ENCODE measurements at regions not wholly inside any gene's neighbourhood (a gene's known extent, or its start where the extent isn't known, plus 50 kb on each side); places are given as distances from the start of the nearest gene placed in this dataset.

GRCh38 chr1:5798904-5799303 is 193.3 kb downstream of the NPHP4 start:
- ATAC-seq (ENCODE audit: insufficient read depth, low read depth) (no peak), DNase-seq (no peak)
- H3K27me3 ChIP-seq (ENCODE audit: insufficient read depth, low read length, poor library complexity): peaks cover 3% of the 10 kb centered on the region
- no peaks in the 10 kb centered on the region for H3K36me3 ChIP-seq (ENCODE audit: insufficient read depth, low read length)
- no peak overlapping the region for H3K9ac ChIP-seq (ENCODE audit: low read depth, low read length)
- H2AFZ ChIP-seq (ENCODE audit: low read depth, low read length): no peak overlapping the region
- TF ChIP-seq, protein P1, sequence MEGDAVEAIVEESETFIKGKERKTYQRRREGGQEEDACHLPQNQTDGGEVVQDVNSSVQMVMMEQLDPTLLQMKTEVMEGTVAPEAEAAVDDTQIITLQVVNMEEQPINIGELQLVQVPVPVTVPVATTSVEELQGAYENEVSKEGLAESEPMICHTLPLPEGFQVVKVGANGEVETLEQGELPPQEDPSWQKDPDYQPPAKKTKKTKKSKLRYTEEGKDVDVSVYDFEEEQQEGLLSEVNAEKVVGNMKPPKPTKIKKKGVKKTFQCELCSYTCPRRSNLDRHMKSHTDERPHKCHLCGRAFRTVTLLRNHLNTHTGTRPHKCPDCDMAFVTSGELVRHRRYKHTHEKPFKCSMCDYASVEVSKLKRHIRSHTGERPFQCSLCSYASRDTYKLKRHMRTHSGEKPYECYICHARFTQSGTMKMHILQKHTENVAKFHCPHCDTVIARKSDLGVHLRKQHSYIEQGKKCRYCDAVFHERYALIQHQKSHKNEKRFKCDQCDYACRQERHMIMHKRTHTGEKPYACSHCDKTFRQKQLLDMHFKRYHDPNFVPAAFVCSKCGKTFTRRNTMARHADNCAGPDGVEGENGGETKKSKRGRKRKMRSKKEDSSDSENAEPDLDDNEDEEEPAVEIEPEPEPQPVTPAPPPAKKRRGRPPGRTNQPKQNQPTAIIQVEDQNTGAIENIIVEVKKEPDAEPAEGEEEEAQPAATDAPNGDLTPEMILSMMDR (IDR thresholded peaks at IDR 0.05; ENCODE audit: borderline replicate concordance, extremely low read depth, low read length, poor library complexity, severe bottlenecking): no peak
- TF ChIP-seq EZH2 (IDR thresholded peaks at IDR 0.05; ENCODE audit: borderline replicate concordance, low read depth, low read length, severe bottlenecking): no peak
- H3K79me2 ChIP-seq (ENCODE audit: insufficient read depth, low read length): no peaks in the 10 kb centered on the region
- no peak overlapping the region for H3K27ac ChIP-seq (ENCODE audit: low read length)
- H4K20me1 ChIP-seq (ENCODE audit: insufficient read depth, low read length): no peaks in the 10 kb centered on the region
- no peaks in the 10 kb centered on the region for H3K9me3 ChIP-seq (ENCODE audit: insufficient read depth, low read length, severe bottlenecking)
- H3K4me2 ChIP-seq (ENCODE audit: insufficient read depth, low read length): no peak overlapping the region
- no peak overlapping the region for H3K4me3 ChIP-seq (ENCODE audit: low read depth in 1 of 2, low read length in 2 of 2)
- no peaks in the 10 kb centered on the region for H3K4me1 ChIP-seq (ENCODE audit: insufficient read depth, low read length)

DNA sequence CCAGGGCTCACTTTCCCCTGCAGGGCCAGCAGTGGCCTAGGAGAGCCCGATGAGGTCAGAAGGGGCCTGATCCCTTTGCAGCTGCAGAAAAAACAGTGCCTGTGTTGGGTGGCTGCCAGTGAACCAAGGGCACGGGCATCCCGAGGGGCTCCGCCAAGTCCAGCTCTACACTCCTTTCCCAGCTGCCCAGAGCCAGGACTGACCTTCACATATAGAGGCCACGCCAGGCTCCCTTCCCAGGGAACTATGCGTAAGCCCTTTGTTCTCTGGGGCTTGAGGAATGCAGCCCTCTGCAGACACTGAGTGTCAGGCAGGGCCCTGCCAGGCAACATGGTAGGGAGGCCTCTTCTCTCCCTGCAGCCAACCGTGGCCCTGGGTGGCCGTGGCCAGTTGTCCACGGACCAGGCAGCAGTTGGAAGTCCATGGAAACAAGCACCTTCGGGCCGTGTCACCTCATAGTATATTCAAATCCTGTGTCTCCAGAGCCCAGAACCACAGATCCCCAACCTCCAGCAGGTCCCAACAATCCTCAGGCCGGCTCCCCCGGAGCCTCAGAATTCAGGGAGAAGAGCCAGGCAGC is 194.0 kb downstream of the NPHP4 start:
- no peaks in the 10 kb centered on the region for H3K9me3 ChIP-seq (ENCODE audit: insufficient read depth, low read length, severe bottlenecking)

DNA sequence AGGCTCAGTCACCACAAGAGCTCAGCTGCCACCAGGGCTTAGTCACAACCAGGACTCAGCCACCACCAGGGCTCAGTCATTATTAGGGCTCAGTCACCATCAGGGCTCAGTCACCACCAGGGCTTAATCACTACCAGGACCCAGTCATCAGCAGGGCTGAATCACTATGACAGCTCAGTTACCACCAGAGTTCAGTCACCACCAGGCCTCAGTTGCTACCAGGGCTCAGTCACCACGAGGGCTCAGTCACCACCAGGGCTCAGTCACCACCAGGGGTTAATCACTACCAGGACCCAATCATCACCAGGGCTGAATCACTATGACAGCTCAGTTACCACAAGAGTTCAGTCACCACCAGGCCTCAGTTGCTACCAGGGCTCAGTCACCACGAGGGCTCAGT is 196.2 kb downstream of the NPHP4 start:
- TF ChIP-seq, protein P1 (IDR thresholded peaks at IDR 0.05; ENCODE audit: borderline replicate concordance, extremely low read depth, low read length, poor library complexity, severe bottlenecking): no peak
- TF ChIP-seq EZH2 (IDR thresholded peaks at IDR 0.05; ENCODE audit: borderline replicate concordance, low read depth, low read length, severe bottlenecking): no peak
- no peaks in the 10 kb centered on the region for H3K4me1 ChIP-seq (ENCODE audit: insufficient read depth, low read length)
- H3K9ac ChIP-seq (ENCODE audit: low read depth, low read length): no peak overlapping the region
- H3K9me3 ChIP-seq (ENCODE audit: insufficient read depth, low read length, severe bottlenecking): no peaks in the 10 kb centered on the region
- no peak overlapping the region for H2AFZ ChIP-seq (ENCODE audit: low read depth, low read length)
- H3K4me3 ChIP-seq (ENCODE audit: low read depth in 1 of 2, low read length in 2 of 2): no peak overlapping the region
- no peak overlapping the region for H3K27ac ChIP-seq (ENCODE audit: low read length)
- ATAC-seq (ENCODE audit: insufficient read depth, low read depth) (no peak), DNase-seq (no peak)
- H3K79me2 ChIP-seq (ENCODE audit: insufficient read depth, low read length): no peaks in the 10 kb centered on the region
- no peak overlapping the region for H3K4me2 ChIP-seq (ENCODE audit: insufficient read depth, low read length)
- H3K36me3 ChIP-seq (ENCODE audit: insufficient read depth, low read length): no peaks in the 10 kb centered on the region
- no peaks in the 10 kb centered on the region for H4K20me1 ChIP-seq (ENCODE audit: insufficient read depth, low read length)
- H3K27me3 ChIP-seq (ENCODE audit: insufficient read depth, low read length, poor library complexity): peaks cover 3% of the 10 kb centered on the region

More for the DNA sequence above, 194.0 kb downstream of the NPHP4 start:
- Histone ChIP-seq H3K4me2 (ENCODE audit: insufficient read depth, low read length) (no peak overlapping the region), H3K27ac (ENCODE audit: low read length) (no peak overlapping the region), H4K20me1 (ENCODE audit: insufficient read depth, low read length) (no peaks in the 10 kb centered on the region), H3K79me2 (ENCODE audit: insufficient read depth, low read length) (no peaks in the 10 kb centered on the region), H3K9ac (ENCODE audit: low read depth, low read length) (no peak overlapping the region), H3K4me3 (ENCODE audit: low read depth in 1 of 2, low read length in 2 of 2) (no peak overlapping the region), H2AFZ (ENCODE audit: low read depth, low read length) (no peak overlapping the region), H3K4me1 (ENCODE audit: insufficient read depth, low read length) (no peaks in the 10 kb centered on the region), H3K36me3 (ENCODE audit: insufficient read depth, low read length) (no peaks in the 10 kb centered on the region), H3K27me3 (ENCODE audit: insufficient read depth, low read length, poor library complexity) (peaks cover 3% of the 10 kb centered on the region)
- DNase-seq (no peak), ATAC-seq (ENCODE audit: insufficient read depth, low read depth) (no peak)
- no peak for TF ChIP-seq EZH2 (IDR thresholded peaks at IDR 0.05; ENCODE audit: borderline replicate concordance, low read depth, low read length, severe bottlenecking)
- TF ChIP-seq, protein P1 (IDR thresholded peaks at IDR 0.05; ENCODE audit: borderline replicate concordance, extremely low read depth, low read length, poor library complexity, severe bottlenecking): no peak
